HG03558 (cell line): ENCODE measurements at regions not wholly inside any gene's neighbourhood (a gene's known extent, or its start where the extent isn't known, plus 50 kb on each side); places are given as distances from the start of the nearest gene placed in this dataset.

Experiments
- ATAC-seq: cut with Tn5 transposase; IDR thresholded peaks from one replicate; pipeline ENCODE4 v1.9.1; 2021; ENCODE audit warnings: moderate number of reproducible peaks; ENCODE audit not compliant: unreplicated experiment; ENCODE audit errors: extremely low read depth

- ATAC-seq, result no peak
These were observed 123.5 kb upstream of the LGALSL start for GRCh38 chr2:64330281-64331113.

DNA sequence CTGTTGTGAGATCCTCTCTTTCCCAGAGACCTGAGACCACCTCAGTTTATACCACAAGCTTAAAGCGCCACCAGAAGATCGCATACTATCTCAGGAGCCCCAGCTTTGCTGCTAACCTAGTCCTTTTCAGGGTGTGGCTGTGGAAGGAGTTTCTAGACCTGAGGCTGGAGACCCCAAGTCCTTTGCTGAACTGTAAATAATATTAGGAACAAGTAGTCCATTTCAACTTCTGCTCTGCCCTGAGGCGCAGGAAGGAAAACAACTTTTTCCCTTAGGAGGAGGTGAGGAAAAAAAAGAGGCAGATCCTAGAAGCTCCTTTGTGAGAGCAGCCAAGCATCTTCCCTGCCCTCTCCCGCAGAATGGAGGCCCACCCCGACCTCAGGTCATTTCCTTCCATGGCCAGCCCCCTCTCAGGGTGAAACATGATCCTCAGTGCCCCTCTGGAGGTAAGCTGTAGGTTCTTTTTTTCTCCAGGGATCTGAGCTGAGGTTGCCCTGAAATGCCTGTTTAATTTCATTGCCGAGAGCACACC lies 122.8 kb upstream of the LGALSL start:
- ATAC-seq, result no peak

DNA sequence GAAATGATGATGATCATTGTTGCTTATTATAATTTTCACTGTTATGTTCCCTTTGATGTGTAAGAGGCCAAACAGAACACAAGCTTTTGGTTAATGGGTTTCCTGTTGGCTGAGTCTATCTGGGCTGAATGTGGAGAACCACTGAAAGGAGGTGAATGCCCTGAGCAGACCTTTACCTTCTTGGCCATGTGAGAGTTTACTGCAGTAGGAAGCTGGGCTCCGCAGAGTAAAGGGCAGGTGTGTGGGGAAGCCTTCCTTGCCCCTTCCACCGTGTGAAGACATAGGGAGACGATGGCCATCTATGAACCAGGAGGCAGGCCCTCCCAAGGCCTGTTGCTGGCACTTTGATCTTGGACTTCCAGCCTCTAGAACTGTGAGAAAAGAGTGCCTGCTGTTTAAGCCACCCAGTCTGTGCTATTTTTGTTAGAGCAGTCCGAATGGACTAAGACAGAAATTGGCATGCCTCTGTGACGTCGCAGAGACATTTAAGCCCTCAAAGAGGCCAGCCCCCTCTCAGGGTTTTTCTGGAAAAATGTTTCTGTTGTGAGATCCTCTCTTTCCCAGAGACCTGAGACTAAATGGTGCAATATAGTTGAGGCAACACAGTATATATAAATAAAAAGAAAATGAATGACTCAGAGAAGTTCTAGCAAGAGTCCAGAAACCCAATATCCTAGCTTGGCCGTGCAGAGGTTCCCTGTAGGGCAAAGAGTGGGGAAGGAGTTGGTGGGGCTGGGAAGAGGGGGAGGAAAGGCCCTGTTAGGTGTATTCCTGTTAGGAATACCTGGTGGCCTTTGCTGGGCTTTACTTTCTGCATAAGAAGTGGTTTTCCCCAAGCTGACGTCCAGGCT lies 121.9 kb upstream of the LGALSL start:
- ATAC-seq, result no peak

DNA sequence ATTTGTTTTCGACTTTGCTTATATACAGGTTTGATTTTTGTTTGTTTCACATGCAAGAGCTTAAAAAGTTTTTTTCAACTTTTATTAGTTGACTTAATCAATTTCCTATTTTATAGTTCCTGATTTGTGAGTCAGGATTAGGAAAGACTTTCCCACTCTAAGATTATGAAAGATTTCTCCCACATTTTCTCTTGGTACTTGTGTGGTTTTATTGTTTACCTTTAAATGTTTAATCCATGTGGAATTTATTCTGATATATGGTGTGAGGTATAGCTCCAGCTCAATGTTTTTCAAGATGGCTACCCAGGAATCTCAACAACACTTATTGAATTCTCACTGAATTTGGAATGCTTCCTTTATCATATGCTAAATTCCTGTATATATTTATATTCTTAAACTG lies 117.8 kb upstream of the LGALSL start:
- ATAC-seq, result no peak

DNA sequence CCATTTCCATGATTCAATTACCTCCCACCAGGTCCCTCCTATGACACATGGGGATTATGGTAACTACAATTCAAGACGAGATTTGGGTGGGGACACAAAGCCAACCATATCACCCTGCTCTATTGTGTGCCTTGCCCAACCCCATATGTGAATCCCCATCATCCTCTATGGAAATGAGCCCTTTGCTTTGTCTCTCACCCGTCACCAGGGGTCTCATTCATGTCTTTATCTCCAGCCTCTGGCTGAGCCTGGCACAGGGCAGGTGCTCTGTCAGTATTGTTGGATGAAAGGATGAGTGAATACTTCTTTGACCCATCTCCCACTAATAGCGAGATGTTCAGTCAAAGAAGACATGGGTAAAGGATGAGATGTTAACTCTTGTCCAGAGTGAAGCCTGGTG lies 116.6 kb upstream of the LGALSL start:
- no peak for ATAC-seq

GRCh38 chr2:64338108-64338507 lies 115.9 kb upstream of the LGALSL start:
- no peak for ATAC-seq

- no peak for ATAC-seq
These were observed 115.0 kb upstream of the LGALSL start for GRCh38 chr2:64338910-64339500.

DNA sequence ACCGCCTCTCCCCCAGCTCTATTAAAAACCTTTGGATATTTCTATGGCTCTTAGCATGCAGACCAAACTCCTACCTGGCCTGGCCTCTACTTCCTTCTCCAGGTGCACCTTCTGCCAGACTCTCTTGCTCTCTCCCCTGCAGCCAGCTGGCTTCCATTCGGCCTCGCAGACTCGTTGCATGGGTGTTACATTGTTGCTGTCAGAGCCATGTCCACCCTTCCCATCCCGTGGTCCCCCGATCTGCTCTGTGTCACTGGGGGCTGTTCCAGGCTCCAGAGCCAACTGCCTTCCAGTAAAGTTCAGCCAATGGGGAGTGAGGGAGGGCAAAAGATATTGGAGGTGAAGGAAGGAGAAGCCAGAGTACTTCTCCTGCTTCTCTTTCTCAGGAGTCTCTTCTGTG lies 112.5 kb upstream of the LGALSL start:
- ATAC-seq, result no peak

DNA sequence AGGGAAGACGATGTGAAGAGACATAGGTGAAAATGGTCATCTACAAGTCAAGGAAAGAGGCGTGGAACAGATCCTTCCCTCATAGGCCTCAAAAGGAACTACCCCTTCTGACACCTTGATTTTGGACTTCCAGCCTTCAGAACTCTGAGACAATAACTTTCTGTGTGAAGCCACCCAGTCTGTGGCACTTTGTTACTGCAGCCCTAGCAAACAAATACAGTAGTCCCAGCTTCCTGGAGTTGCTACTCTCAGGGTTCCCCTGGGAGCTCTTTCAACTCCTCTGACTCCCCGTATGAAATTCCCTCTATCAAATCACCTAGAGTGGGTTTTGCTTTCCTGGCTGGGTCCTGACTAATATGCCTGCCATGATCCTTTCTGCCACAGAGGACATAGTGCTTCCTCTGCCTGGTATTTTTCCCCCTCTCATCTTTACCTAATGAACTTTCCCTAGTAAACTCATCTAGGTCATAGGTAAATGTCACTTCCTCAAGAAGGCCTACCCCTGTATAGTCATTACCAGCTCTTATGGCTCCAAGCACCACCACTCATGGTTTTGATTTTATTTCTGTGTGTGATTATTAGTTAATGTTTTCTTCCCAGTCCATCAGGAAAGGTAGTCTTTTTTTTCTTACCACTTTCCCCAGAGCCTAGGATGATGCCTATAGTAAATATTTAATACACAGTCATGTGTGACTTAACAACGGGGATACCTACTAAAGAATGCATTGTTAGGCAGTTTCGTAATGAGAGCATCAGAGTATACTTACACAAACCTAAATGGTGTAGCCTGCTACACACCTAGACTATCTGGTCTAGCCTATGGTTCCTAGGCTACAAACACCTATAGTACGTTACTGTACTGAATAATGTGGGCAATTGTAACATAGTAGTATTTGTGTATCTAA lies 111.5 kb upstream of the LGALSL start:
- ATAC-seq, result no peak

- no peak for ATAC-seq
These were observed 108.9 kb upstream of the LGALSL start for GRCh38 chr2:64344999-64345576.

DNA sequence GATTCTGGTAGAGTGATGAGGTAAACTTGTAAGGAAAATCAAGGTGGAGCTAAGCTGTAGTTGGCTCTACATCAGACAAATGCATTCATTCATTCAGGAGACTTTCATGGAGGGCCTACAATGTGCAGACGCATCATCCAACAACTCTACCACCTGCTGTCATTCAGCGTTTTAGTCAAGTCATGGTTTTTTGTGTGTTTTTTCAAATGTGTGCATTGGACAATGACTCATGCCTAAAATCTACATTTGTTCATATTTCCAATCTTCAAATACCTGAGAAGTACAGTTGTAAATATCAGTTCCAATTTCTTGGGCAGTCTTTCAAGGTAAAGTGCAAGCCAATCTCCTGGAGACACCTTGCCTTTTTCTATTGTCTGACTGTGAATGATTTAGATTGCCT lies 108.0 kb upstream of the LGALSL start:
- ATAC-seq, result no peak

DNA sequence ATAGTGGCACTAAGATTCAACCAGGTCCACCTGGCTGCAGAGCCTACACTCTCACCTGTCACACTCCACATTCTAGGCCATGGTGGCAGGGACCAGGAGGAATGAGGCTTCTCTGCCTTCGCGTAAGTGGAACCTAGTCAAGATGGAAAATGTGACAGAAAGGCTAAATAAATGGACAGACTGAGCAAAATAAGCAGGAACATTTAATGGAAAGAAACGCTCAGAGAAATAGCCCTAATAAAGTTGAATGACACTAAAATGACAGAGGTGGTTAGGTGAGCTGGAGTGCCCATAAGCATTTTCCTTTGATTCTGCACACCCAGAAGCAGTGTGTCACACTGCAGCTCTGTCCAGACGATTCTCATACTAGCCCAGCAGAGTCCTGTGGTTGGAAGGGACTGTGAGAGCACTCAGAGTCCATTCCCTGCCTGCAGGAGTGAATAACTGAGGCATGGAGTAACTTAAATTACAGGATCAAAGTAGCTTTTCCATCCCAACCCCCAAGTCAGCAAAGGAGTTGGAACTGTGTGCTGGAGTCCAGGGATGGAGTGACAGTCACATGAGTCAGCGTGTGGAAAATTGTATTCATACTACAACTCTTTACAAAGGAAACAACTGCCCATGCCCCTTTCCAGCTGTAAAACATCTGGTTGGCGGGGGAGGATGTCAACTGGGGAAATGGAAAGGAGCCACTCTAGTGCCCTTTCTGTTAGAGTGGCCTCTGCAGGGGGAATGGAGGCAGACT lies 105.4 kb upstream of the LGALSL start:
- no peak for ATAC-seq

GRCh38 chr2:64349131-64349530 lies 104.8 kb upstream of the LGALSL start:
- no peak for ATAC-seq

DNA sequence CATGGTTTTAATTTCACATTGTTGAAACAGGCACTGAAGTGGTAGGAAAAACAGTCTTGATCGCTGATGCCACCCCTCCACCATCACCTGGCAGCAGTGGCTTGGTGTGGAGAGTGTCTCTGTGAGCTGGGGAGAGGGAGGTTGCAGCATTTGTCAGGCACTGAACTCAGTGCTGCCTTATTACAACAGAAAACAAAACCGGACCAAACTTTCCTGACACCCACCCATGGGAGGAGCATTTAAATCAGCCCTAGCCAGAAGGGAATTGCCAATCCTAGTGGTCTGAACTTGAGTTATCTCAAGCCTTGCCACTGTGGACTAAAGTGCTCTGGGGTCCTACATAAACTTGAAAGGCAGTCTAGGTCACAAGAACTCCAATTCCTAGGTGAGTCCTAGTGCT lies 103.0 kb upstream of the LGALSL start:
- no peak for ATAC-seq

DNA sequence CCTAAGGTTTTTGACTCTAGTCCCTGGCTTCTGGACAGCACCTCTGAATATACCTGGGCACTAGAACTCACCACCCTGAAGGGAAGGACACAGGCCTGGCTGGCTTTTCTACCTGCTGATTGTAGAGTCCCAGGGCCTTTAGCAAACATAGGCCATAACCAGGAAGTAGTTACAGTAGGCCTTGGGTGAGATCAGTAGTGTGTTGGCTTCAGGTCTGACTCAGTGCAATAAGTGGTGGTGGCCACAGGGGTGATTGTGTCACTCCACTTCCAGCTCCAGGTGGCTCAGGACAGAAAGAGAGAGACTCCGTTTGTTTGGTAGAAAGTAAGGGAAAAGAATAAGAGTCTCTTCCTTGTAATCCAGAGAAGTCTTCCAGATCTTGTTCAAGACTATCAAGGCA lies 101.7 kb upstream of the LGALSL start:
- no peak for ATAC-seq

DNA sequence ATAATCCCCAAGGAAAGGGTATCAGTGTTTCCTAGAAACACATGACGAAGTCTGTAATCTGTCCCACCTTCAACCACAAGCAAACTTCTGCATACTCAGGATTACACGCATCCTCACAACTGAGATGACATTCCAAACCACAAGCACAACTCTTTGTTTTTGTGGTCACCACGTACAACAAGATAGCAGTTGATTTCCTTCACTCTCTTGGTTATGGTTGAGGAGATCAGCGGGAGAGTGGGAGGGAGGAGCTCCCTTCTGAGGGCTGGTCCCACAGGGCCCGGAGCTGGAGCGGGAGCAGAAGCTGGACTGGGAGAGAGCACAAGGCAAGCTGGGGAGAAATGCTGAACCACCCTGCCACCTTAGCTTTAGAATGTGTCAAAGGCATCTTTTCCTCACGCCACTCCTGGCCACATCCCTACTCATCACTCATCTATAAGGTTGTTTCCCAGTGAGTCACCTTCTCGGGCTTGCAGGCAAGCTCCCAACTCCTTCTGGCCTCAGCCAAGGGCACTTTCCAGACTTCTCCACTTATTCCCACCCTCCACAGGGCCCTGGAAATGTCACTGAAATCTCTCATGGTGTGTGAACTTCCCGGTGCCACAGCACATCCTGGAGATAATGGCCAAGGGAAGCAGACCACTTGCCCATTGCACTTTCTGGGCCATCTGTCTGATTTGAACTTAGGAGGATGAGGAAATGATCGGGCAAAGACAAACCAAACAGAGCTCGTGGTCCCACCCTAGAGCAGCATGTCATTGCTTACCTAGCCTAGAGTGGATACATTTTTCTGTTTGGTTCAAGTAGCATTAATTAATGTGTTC lies 98.9 kb upstream of the LGALSL start:
- ATAC-seq, result no peak

GRCh38 chr2:64356906-64357305 lies 97.1 kb upstream of the LGALSL start:
- ATAC-seq, result no peak
